Naive thymus-derived CD4-positive, alpha-beta T cell (primary cell): ENCODE measurements at regions not wholly inside any gene's neighbourhood (a gene's known extent, or its start where the extent isn't known, plus 50 kb on each side); places are given as distances from the start of the nearest gene placed in this dataset.
A peak's percentile ranks its signal among the peaks of the same experiment; 100 is the strongest.

ENCODE experiments used
- ATAC-seq: fragments of 150-1000 bp; cut with Tn5 transposase; 2 replicates; pipeline ENCODE4 v1.10.0; 2021; ENCODE audit warnings: mild to moderate bottlenecking, moderate library complexity
- CTCF ChIA-PET: fragments of 350-600 bp; sonication (Branson Sonifier 250); formaldehyde crosslinking; loops from one replicate; lab custom pipeline; 2021; ENCODE audit warnings: antibody characterized with exemption; lab: Charles Lee
- POLR2A ChIA-PET: fragments of 350-600 bp; sonication (Branson Sonifier 250); formaldehyde crosslinking; loops from one replicate; lab custom pipeline; 2021; ENCODE audit warnings: antibody characterized with exemption, inconsistent platforms; lab: Charles Lee
- DNase-seq, 9 donors: peaks; one replicate each; pipeline versions ENCODE4 v3.0.0 to v3.0.0-alpha.2; 2020 to 2022; ENCODE audit warnings: mixed read lengths in 1 of 9
- H3K27ac ChIP-seq: one replicate; pipeline ENCODE4 v1.7.0; 2013; ENCODE audit warnings: mild to moderate bottlenecking, low read depth, low read length, moderate library complexity
- H3K27me3 ChIP-seq, 2 donors: one replicate each; pipeline ENCODE4 v1.7.0; 2013; ENCODE audit warnings: low read length in 2 of 2, mild to moderate bottlenecking in 2 of 2, moderate library complexity in 2 of 2; ENCODE audit not compliant: control insufficient read depth in 2 of 2, insufficient read depth in 2 of 2
- H3K36me3 ChIP-seq, 3 experiments: 1 replicate in 2 of 3; 2 replicates in 1 of 3; pipeline ENCODE4 v1.7.0; 2013; ENCODE audit warnings: low read length in 3 of 3, mild to moderate bottlenecking in 3 of 3, moderate library complexity in 1 of 3; ENCODE audit not compliant: insufficient read depth in 3 of 3, control insufficient read depth in 2 of 3
- H3K4me1 ChIP-seq, 2 donors: one replicate each; pipeline ENCODE4 v1.7.0; 2013; ENCODE audit warnings: low read length in 2 of 2, mild to moderate bottlenecking in 2 of 2, moderate library complexity in 1 of 2; ENCODE audit not compliant: control insufficient read depth in 2 of 2, insufficient read depth in 2 of 2
- H3K4me3 ChIP-seq: 2 replicates; pipeline ENCODE4 v1.7.0; 2013; ENCODE audit warnings: mild to moderate bottlenecking, low read length
- H3K9me3 ChIP-seq, 3 experiments: 1 replicate in 2 of 3; 2 replicates in 1 of 3; pipeline ENCODE4 v1.7.0; 2013; ENCODE audit warnings: low read length in 3 of 3; ENCODE audit not compliant: control insufficient read depth in 2 of 3
- H3K27ac Mint-ChIP-seq, 9 donors: one replicate each; pipeline ENCODE4 v1.8.0; 2020 to 2022; ENCODE audit warnings: mixed read lengths in 9 of 9, mild to moderate bottlenecking in 8 of 9, moderate library complexity in 5 of 9, inconsistent platforms in 2 of 9
- H3K27me3 Mint-ChIP-seq, 5 donors: one replicate each; pipeline ENCODE4 v1.8.0; 2021 to 2022; ENCODE audit warnings: mixed read lengths in 5 of 5, mild to moderate bottlenecking in 1 of 5
- H3K36me3 Mint-ChIP-seq, 5 donors: one replicate each; pipeline ENCODE4 v1.8.0; 2020 to 2022; ENCODE audit warnings: mixed read lengths in 5 of 5, mild to moderate bottlenecking in 3 of 5, inconsistent platforms in 1 of 5
- H3K4me1 Mint-ChIP-seq, 7 donors: one replicate each; pipeline ENCODE4 v1.8.0; 2020 to 2022; ENCODE audit warnings: mixed read lengths in 7 of 7, mild to moderate bottlenecking in 3 of 7, inconsistent platforms in 1 of 7
- H3K4me3 Mint-ChIP-seq, 10 donors: one replicate each; pipeline ENCODE4 v1.8.0; 2020 to 2022; ENCODE audit warnings: mild to moderate bottlenecking in 10 of 10, mixed read lengths in 10 of 10, moderate library complexity in 6 of 10, inconsistent platforms in 2 of 10
- H3K9me3 Mint-ChIP-seq, 11 donors: one replicate each; pipeline ENCODE4 v1.8.0; 2020 to 2022; ENCODE audit warnings: mixed read lengths in 11 of 11, mild to moderate bottlenecking in 4 of 11, inconsistent platforms in 1 of 11, moderate library complexity in 1 of 11
- intact Hi-C, 2 donors: fragments of 100-400 bp; cut with micrococcal nuclease; formaldehyde crosslinking; loops; one replicate each; pipeline ENCODE4 v1.15.1; 2023

DNA sequence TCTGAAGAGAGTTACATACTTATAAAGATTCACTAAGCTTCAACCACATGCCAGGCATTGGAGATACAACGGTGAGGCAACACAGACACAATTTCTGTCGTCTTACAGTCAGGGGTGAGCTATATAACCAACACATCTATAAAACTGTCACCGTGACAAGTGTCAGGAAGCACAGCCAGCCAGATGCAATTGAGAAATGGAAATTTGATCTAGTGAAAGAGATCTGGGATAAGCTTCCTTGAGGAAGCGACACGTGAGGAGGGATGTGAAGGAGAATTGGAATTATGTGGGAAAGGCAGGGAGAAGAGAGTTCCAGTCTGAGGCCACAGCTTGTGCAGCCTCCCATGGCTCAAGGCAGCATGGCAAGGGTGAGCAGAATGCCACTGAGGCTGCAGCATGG, 50.9 kb upstream of the ZNF354B start:
- Mint-ChIP-seq H3K27me3 (peaks cover 0 to 28% (median 20%) of the 10 kb centered on the region in 5 donors), H3K36me3 (no peaks in the 10 kb centered on the region), H3K27ac (no peak overlapping the region), H3K4me1 (no peaks in the 10 kb centered on the region), H3K9me3 (peaks cover 0 to 13% (median 0%) of the 10 kb centered on the region in 11 donors), H3K4me3 (no peak overlapping the region)
- ChIA-PET POLR2A (no interaction called here), CTCF (no interaction called here)
- Histone ChIP-seq H3K27me3 (no peaks in the 10 kb centered on the region), H3K36me3 (no peaks in the 10 kb centered on the region), H3K27ac (no peak overlapping the region), H3K4me3 (no peak overlapping the region), H3K9me3 (no peaks in the 10 kb centered on the region), H3K4me1 (no peaks in the 10 kb centered on the region)
- intact Hi-C loops, result no loop called here
- ATAC-seq (no peak), DNase-seq (no peak)

DNA sequence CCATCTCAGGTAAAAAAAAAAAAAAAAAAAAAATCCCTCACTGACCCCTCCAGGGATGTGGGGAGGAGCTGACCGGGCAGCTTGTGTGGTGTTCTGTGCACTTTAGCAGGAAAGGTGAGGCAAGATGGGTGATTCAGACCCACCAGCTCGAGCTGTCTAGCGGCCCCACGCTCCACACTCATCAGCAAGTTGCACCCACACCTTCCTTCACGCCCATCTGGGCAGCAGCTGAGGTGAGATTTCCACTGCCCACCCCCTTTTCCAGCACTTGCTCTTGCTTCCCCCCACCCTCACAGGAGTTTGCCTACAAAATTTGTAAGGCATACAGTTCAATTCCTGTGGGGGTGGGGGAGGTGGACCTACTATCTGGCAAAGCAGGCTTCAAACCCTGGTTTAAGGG, 58.7 kb upstream of the ZNF354B start:
- ChIA-PET POLR2A (no interaction called here), CTCF (no interaction called here)
- H3K9me3 ChIP-seq, result no peaks in the 10 kb centered on the region
- Mint-ChIP-seq H3K27ac (no peak overlapping the region), H3K9me3 (peaks cover 0 to 21% (median 6%) of the 10 kb centered on the region in 11 donors), H3K4me3 (no peak overlapping the region), H3K27me3 (peaks cover 0 to 27% (median 13%) of the 10 kb centered on the region in 5 donors), H3K36me3 (peaks cover 0 to 8% (median 0%) of the 10 kb centered on the region in 5 donors), H3K4me1 (peaks cover 0 to 1% (median 0%) of the 10 kb centered on the region in 7 donors)
- intact Hi-C loops, result no loop called here
- H3K4me1 ChIP-seq, result no peaks in the 10 kb centered on the region
- no peak overlapping the region for H3K4me3 ChIP-seq
- no peak overlapping the region for H3K27ac ChIP-seq
- no peak for DNase-seq
- no peaks in the 10 kb centered on the region for H3K27me3 ChIP-seq
- no peaks in the 10 kb centered on the region for H3K36me3 ChIP-seq
- no peak for ATAC-seq

DNA sequence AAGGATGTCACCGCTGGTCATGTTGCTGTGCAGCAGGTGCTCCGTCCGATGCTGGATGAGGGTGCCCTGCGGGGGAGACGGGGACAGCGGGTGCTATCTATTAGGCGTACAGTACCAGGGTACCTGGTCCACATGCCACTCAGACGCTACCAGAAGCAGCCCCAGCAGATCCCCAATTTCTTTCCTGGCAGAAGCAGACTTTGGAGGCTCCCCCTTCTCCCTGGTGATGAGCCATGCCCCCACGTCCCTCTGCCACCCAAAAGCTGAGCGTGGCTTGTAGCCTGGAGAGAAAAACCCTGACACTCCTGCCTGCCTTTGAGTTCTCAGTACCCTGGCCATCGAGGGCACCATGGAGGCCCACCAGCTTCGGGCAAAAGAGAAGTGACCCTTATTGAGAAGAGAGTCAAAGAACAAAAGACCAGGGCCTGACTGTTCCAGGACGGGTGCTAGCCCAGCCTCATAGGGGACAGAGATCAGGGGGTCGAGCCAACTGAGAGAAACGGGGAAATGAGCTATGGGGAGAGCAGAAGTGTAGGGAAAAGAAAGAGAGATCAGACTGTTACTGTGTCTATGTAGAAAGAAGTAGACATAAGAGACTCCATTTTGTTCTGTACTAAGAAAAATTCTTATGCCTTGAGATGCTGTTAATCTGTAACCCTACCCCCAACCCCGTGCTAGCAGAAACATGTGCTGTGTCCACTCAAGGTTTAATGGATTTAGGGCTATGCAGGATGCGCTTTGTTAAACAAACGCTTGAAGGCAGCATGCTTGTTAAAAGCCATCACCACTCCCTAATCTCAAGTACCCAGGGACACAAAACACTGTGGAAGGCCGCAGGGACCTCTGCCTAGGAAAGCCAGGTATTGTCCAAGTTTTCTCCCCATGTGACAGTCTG, 62.0 kb upstream of the ZNF354B start:
- ChIA-PET CTCF (no interaction called here), POLR2A (no interaction called here)
- Mint-ChIP-seq H3K36me3 (peaks cover 0 to 8% (median 0%) of the 10 kb centered on the region in 5 donors), H3K4me1 (peaks cover 0 to 1% (median 0%) of the 10 kb centered on the region in 7 donors), H3K4me3 (no peak overlapping the region), H3K27ac (peak overlapping the region in 1 of 9 donors; percentile 55), H3K27me3 (peaks cover 0 to 16% (median 10%) of the 10 kb centered on the region in 5 donors), H3K9me3 (peaks cover 0 to 16% (median 6%) of the 10 kb centered on the region in 11 donors)
- DNase-seq, result no peak
- H3K27ac ChIP-seq, result no peak overlapping the region
- H3K9me3 ChIP-seq, result no peaks in the 10 kb centered on the region
- H3K4me3 ChIP-seq, result no peak overlapping the region
- H3K36me3 ChIP-seq, result no peaks in the 10 kb centered on the region
- ATAC-seq, result no peak
- no peaks in the 10 kb centered on the region for H3K4me1 ChIP-seq
- H3K27me3 ChIP-seq, result no peaks in the 10 kb centered on the region
- intact Hi-C loops, result loop anchor here in 1 of 2 donors (10.0 kb wide), 1 partner anchor 697 kb away; no protein-coding TSS in a partner anchor

DNA sequence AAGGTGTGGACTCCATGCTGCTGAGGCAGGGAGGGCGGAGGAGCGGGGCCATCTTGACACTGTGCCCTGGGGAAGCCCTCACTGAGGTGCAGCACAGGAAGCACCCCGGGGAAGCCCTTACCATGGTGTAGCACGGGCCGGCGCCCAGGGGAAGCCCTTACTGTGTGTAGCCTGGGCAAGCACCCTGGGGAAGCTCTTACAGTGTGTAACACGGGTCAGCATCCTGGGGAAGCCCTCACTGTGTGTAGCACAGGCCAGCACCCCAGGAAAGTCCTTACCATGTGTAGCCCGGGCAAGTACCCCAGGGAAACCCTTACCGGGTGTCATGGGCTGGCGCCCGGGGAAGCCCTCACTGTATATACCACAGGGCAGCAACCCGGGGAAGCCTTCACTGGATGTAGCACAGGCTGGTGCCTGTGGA, 62.6 kb upstream of the ZNF354B start:
- H3K4me1 Mint-ChIP-seq, result peaks cover 0 to 1% (median 0%) of the 10 kb centered on the region in 7 donors
- Histone ChIP-seq H3K36me3 (no peaks in the 10 kb centered on the region), H3K27me3 (no peaks in the 10 kb centered on the region), H3K27ac (no peak overlapping the region), H3K4me1 (no peaks in the 10 kb centered on the region), H3K4me3 (no peak overlapping the region), H3K9me3 (no peaks in the 10 kb centered on the region)
- H3K27me3 Mint-ChIP-seq, result peaks cover 0 to 20% (median 10%) of the 10 kb centered on the region in 5 donors
- intact Hi-C loops, result loop anchor here in 1 of 2 donors (10.0 kb wide), 1 partner anchor 698 kb away; no protein-coding TSS in a partner anchor
- peaks cover 0 to 13% (median 6%) of the 10 kb centered on the region in 11 donors for H3K9me3 Mint-ChIP-seq
- POLR2A ChIA-PET, result no interaction called here
- no peak overlapping the region for H3K27ac Mint-ChIP-seq
- DNase-seq (no peak), ATAC-seq (peak; percentile 27)
- H3K36me3 Mint-ChIP-seq, result peaks cover 0 to 8% (median 0%) of the 10 kb centered on the region in 5 donors
- H3K4me3 Mint-ChIP-seq, result no peak overlapping the region
- CTCF ChIA-PET, result no interaction called here

DNA sequence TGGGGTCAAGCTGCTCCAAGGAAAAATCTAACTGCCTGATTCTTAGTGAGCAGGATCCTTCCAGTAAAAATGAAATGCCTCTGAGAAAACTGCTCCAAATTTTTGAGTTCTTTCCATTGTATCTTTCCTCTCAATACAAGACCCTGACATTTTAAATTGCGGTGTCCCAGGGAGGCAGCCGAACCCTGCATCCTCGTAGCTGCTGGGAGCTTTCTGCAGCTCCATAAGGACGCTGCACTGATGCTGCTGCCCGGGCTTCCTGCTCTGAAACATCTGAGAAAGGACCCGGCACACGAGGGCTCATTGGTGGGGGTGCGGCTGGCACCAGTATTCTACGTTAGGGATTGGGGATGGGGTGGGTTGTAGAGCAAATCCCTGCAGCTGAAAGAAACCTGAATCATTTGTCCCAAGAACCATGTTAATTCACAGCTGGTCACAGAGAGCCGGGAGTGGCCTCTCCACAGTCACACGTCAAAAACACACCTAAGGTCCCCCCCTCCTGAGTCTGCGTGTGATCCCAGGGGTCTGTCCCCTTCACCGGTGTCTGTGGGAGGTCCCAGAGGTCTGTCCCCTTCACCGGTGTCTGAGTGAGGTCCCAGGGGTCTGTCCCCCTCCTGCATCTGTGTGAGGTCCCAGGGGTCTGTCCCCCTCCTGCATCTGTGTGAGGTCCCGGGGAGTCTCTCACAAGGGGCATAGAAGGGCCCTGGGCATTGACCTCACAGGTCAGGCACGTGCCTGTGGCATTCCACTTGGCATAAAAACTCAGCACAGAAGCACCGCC, 63.4 kb upstream of the ZNF354B start:
- Histone ChIP-seq H3K4me3 (no peak overlapping the region), H3K27ac (no peak overlapping the region), H3K36me3 (no peaks in the 10 kb centered on the region), H3K9me3 (no peaks in the 10 kb centered on the region), H3K27me3 (no peaks in the 10 kb centered on the region), H3K4me1 (no peaks in the 10 kb centered on the region)
- ChIA-PET CTCF (interaction anchor here (0.7 kb wide), 1 partner anchor 549 kb away, joined by 3 read pairs; no protein-coding TSS in a partner anchor), POLR2A (no interaction called here)
- Mint-ChIP-seq H3K4me3 (no peak overlapping the region), H3K4me1 (peaks cover 0 to 1% (median 0%) of the 10 kb centered on the region in 7 donors), H3K27me3 (peaks cover 0 to 20% (median 8%) of the 10 kb centered on the region in 5 donors), H3K36me3 (peaks cover 0 to 6% (median 0%) of the 10 kb centered on the region in 5 donors), H3K27ac (no peak overlapping the region), H3K9me3 (peaks cover 0 to 8% (median 3%) of the 10 kb centered on the region in 11 donors)
- no peak for DNase-seq
- intact Hi-C loops, result loop anchor here in 1 of 2 donors (10.0 kb wide), 1 partner anchor 698 kb away; no protein-coding TSS in a partner anchor
- no peak for ATAC-seq

DNA sequence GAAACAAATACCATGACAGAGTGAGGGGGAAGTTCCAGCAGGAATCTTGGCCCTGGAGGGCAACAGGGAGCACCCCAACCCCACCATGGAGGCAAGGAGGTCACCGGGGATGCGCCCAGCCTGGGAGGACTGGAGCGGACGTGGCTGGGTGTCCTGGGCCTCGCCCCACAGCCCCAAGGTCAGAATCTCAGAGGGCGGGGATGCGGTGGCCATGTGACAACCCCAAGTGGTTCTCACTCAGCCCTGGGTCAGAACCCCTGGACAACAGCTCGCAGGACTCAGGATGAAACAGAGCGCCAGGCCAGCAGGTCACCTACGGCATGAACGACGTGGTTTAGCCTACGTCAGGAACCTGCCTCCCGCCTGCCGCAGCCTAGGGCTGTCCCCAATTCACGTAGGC, 64.0 kb upstream of the ZNF354A start:
- no peaks in the 10 kb centered on the region for H3K36me3 ChIP-seq
- Mint-ChIP-seq H3K4me1 (peaks cover 0 to 3% (median 0%) of the 10 kb centered on the region in 7 donors), H3K36me3 (no peaks in the 10 kb centered on the region), H3K4me3 (no peak overlapping the region), H3K27ac (no peak overlapping the region), H3K9me3 (peaks cover 0 to 11% (median 0%) of the 10 kb centered on the region in 11 donors), H3K27me3 (peaks cover 0 to 10% (median 5%) of the 10 kb centered on the region in 5 donors)
- ChIA-PET POLR2A (no interaction called here), CTCF (no interaction called here)
- ATAC-seq (no peak), DNase-seq (no peak)
- no peaks in the 10 kb centered on the region for H3K27me3 ChIP-seq
- no peaks in the 10 kb centered on the region for H3K4me1 ChIP-seq
- H3K9me3 ChIP-seq, result no peaks in the 10 kb centered on the region
- intact Hi-C loops, result loop anchor here in 1 of 2 donors (10.0 kb wide), 1 partner anchor 700 kb away; no protein-coding TSS in a partner anchor
- no peak overlapping the region for H3K4me3 ChIP-seq
- no peak overlapping the region for H3K27ac ChIP-seq
